Vagina (tissue), 2 donors: ENCODE measurements at regions not wholly inside any gene's neighbourhood (a gene's known extent, or its start where the extent isn't known, plus 50 kb on each side); places are given as distances from the start of the nearest gene placed in this dataset.

Source experiments
- DNase-seq, 2 donors: peaks; one replicate each; pipeline ENCODE4 v3.0.0-alpha.2; 2017; ENCODE audit errors: extremely low spot score in 2 of 2
- H3K27ac ChIP-seq: fragments of 200-600 bp; sonication (generic); one replicate; pipeline ENCODE4 v1.5.1; 2019
- H3K27me3 ChIP-seq: fragments of 200-600 bp; sonication (generic); one replicate; pipeline ENCODE4 v1.5.1; 2019
- H3K36me3 ChIP-seq, 2 donors: fragments of 200-600 bp; sonication (generic); one replicate each; pipeline ENCODE4 v1.5.1; 2017 to 2019
- H3K4me1 ChIP-seq: fragments of 200-600 bp; sonication (generic); one replicate; pipeline ENCODE4 v1.5.1; 2019
- H3K4me3 ChIP-seq, 2 donors: fragments of 200-600 bp; sonication (generic); 1 replicate in 1 of 2; 2 replicates in 1 of 2; pipeline ENCODE4 v1.5.1; 2016 to 2019
- H3K9me3 ChIP-seq: fragments of 200-600 bp; sonication (generic); one replicate; pipeline ENCODE4 v1.5.1; 2019
- POLR2A ChIP-seq, 2 donors: fragments of 450-650 bp; IDR thresholded peaks; one replicate each; pipeline ENCODE4 v1.6.1; 2017; ENCODE audit warnings: antibody characterized with exemption in 2 of 2, mild to moderate bottlenecking in 2 of 2, moderate library complexity in 2 of 2
- POLR2AphosphoS5 ChIP-seq, 2 donors: sonication (generic); formaldehyde crosslinking; IDR thresholded peaks; one replicate each; pipeline ENCODE4 v1.9.0; 2017; ENCODE audit warnings: antibody characterized with exemption in 2 of 2, mild to moderate bottlenecking in 2 of 2, low read depth in 1 of 2; ENCODE audit not compliant: insufficient read depth in 1 of 2
- intact Hi-C: fragments of 100-400 bp; cut with DNase I; formaldehyde crosslinking; loops from one replicate; pipeline ENCODE4 v1.15.1; 2023
- TF ChIP-seq, protein P1 (sequence below), 3 experiments: fragments of 450-650 bp in 2 of 3; fragments of 200-600 bp in 1 of 3; sonication (generic) in 1 of 3; IDR thresholded peaks; one replicate each; pipeline ENCODE4 v1.5.1; 2017 to 2019; ENCODE audit warnings: antibody characterized with exemption in 3 of 3, mild to moderate bottlenecking in 2 of 3, moderate library complexity in 2 of 3

- no peak overlapping the region for H3K27ac ChIP-seq
- H3K4me1 ChIP-seq = no peaks in the 10 kb centered on the region
- H3K27me3 ChIP-seq = no peaks in the 10 kb centered on the region
- no peak overlapping the region for H3K4me3 ChIP-seq
- no peak for DNase-seq
- H3K9me3 ChIP-seq = no peaks in the 10 kb centered on the region
- TF ChIP-seq POLR2AphosphoS5 (IDR thresholded peaks at IDR 0.05; ENCODE audit: insufficient read depth in 1 of 2, low read depth in 1 of 2) = no peak
- TF ChIP-seq POLR2A (IDR thresholded peaks at IDR 0.05) = no peak
- TF ChIP-seq, protein P1, sequence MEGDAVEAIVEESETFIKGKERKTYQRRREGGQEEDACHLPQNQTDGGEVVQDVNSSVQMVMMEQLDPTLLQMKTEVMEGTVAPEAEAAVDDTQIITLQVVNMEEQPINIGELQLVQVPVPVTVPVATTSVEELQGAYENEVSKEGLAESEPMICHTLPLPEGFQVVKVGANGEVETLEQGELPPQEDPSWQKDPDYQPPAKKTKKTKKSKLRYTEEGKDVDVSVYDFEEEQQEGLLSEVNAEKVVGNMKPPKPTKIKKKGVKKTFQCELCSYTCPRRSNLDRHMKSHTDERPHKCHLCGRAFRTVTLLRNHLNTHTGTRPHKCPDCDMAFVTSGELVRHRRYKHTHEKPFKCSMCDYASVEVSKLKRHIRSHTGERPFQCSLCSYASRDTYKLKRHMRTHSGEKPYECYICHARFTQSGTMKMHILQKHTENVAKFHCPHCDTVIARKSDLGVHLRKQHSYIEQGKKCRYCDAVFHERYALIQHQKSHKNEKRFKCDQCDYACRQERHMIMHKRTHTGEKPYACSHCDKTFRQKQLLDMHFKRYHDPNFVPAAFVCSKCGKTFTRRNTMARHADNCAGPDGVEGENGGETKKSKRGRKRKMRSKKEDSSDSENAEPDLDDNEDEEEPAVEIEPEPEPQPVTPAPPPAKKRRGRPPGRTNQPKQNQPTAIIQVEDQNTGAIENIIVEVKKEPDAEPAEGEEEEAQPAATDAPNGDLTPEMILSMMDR (IDR thresholded peaks at IDR 0.05) = no peak
- intact Hi-C loops = no loop called here
- H3K36me3 ChIP-seq = no peaks in the 10 kb centered on the region
Measured at GRCh38 chr1:226489718-226490425, 58.7 kb upstream of the STUM start.

DNA sequence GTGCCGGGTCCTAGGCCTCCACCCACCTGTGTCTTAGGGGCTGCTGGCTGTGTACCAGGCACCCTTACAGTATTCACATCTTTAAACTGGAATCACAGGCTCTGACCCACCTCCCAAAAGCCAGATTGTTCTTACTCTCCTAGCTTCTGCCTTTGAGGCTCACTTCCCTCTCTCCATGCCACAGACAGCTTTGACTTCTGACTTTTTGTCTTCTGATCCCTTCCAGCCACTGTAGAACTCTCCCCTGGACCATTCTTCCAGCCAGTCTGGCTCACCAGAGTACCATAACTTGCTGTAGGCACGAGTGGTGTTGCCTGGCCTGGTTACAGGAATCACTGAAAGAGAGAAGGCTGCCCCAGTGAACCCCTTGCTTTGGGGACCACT is 58.1 kb upstream of the STUM start:
- no peak overlapping the region for H3K27ac ChIP-seq
- H3K27me3 ChIP-seq = no peaks in the 10 kb centered on the region
- no peak for DNase-seq
- H3K9me3 ChIP-seq = no peaks in the 10 kb centered on the region
- TF ChIP-seq POLR2A (IDR thresholded peaks at IDR 0.05) = no peak
- TF ChIP-seq, protein P1 (IDR thresholded peaks at IDR 0.05) = no peak
- TF ChIP-seq POLR2AphosphoS5 (IDR thresholded peaks at IDR 0.05; ENCODE audit: insufficient read depth in 1 of 2, low read depth in 1 of 2) = no peak
- H3K36me3 ChIP-seq = no peaks in the 10 kb centered on the region
- no peak overlapping the region for H3K4me3 ChIP-seq
- intact Hi-C loops = no loop called here
- no peaks in the 10 kb centered on the region for H3K4me1 ChIP-seq

GRCh38 chr1:226491093-226491850 is 57.3 kb upstream of the STUM start:
- intact Hi-C loops = no loop called here
- H3K27ac ChIP-seq = no peak overlapping the region
- H3K9me3 ChIP-seq = no peaks in the 10 kb centered on the region
- no peak overlapping the region for H3K4me3 ChIP-seq
- H3K4me1 ChIP-seq = no peaks in the 10 kb centered on the region
- TF ChIP-seq POLR2AphosphoS5 (IDR thresholded peaks at IDR 0.05; ENCODE audit: insufficient read depth in 1 of 2, low read depth in 1 of 2) (no peak), POLR2A (IDR thresholded peaks at IDR 0.05) (no peak)
- TF ChIP-seq, protein P1 (IDR thresholded peaks at IDR 0.05) = no peak
- H3K36me3 ChIP-seq = no peaks in the 10 kb centered on the region
- DNase-seq = no peak
- H3K27me3 ChIP-seq = no peaks in the 10 kb centered on the region

DNA sequence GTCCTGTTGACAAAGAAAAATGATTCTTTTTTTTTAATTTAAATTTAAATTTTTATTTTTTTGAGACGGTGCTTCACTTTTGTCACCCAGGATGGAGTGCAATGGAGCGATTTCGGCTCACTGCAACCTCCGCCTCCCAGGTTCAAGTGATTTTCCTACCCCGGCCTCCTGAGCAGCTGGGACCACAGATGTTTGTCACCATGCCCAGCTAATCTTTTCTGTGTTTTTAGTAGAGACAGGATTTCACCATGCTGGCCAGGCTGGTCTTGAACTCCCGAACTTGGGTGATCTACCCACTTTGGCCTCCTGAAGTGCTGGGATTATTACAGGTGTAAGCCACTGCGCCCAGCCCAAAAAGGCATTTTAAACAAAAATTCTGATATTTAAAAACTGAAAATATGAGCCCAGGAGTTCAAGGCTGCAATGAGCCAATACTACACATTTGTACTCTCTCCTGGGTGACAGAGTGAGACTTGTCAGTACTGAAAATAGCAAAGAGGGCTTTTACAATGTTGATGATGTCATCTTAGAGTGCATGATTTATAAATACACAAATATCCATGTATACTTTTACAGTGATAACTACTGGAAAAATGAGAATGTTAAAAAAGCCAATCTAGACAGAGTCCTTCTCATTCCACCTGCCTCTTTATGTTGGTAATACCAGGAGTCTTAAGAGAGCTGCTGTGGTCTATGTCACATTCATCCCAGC is 56.0 kb upstream of the STUM start:
- Histone ChIP-seq H3K36me3 (no peaks in the 10 kb centered on the region), H3K4me3 (no peak overlapping the region), H3K4me1 (no peaks in the 10 kb centered on the region), H3K27me3 (no peaks in the 10 kb centered on the region), H3K27ac (no peak overlapping the region), H3K9me3 (no peaks in the 10 kb centered on the region)
- TF ChIP-seq, protein P1 (IDR thresholded peaks at IDR 0.05) = no peak
- no peak for TF ChIP-seq POLR2AphosphoS5 (IDR thresholded peaks at IDR 0.05; ENCODE audit: insufficient read depth in 1 of 2, low read depth in 1 of 2)
- TF ChIP-seq POLR2A (IDR thresholded peaks at IDR 0.05) = no peak
- DNase-seq = no peak
- intact Hi-C loops = no loop called here
